Hematopoietic multipotent progenitor cell treated with erythropoietin and hydrocortisone succinate and interleukin-3 and kit ligand, for 4 days (in vitro differentiated cells): ENCODE measurements at regions not wholly inside any gene's neighbourhood (a gene's known extent, or its start where the extent isn't known, plus 50 kb on each side); places are given as distances from the start of the nearest gene placed in this dataset.
A peak's percentile ranks its signal among the peaks of the same experiment; 100 is the strongest.

Experiments
- DNase-seq: peaks from one replicate; pipeline ENCODE4 v3.0.0-alpha.2; 2015

DNA sequence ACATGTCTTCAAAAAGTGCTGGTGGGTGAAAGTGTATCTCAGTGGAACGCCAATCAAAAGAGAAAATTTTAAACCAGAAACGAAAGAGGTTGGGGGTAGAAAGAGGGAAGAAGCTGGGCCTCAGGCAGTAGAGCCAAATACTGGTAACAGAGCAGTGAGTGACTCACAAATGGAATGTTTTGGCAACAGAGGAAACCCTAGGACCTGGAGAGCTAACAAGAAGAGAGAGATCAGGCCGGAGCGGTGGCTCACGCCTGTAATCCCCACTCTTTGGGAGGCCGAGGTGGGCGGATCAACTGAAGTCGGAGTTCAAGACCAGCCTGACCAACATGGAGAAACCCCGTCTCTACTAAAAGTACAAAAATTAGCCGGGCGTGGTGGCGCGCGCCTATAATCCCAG, 450.8 kb upstream of the NAALADL2 start:
- DNase-seq, result no peak

DNA sequence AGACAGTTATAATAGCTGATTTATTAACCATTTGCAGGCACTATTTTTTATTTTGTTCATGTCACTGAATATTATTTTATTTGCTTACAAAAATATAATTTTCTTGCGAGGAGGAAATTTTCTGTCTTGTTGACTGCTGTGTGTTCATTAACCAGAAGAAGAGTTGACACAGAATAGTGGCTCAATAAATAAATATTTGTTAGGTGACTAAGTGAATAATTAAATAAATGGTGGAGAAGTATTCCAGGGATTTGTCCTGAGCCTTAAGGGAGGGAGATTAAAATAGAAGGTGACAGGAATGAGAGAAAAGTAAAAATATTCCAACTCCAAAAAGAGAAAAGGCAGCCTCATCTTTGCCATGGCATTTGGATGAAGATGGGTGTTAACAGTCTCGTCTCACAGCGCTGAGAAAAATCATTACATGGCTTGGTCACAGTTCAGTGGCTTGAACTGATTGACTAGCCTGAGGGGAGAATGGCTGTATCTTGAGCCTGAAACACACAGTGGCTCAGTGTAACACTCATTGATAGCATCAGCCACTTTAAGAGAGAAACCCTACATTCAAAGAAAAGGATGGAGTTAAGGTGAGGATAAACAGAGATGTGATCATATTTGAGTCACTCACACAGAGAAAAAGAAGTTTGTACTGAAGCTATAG, 449.9 kb upstream of the NAALADL2 start:
- no peak for DNase-seq

DNA sequence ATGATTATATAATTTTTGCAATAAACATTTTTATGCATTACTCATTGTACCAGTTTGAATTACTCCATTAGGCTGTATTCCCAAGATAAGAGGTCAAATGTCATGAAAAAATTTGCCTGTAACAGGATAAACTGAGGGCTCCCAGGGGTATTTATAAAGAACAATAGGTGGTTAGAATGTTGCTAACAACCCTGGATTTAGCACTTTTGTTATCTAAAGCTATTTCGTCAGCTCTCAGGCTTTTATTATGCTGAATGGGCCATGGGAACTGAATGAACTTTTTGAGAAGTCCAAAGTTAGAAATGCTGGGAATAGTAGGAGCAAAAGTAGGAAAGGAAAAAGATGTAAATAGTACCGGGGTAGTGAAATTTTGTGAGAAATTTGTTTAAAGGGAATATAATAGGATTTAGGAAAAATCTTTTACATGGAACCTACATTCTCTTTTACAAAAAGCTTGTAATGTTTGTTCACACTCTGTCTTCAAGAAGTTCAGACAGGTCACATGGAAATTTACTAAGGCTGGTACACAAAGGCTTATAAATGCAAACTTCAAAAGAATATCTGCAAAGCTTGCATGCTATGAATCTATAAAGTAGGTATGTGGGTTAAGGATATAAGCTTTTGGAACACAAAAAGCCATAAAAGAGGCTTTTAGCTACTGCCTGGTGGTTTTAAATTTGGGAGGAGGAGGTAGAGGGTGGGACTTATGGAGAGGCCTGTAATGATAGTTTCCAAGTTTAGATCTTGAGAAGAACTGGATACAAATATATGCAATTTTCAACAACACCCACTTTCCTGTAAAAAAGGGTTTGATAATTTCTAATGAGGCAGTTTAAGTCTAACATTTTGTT, 445.8 kb upstream of the NAALADL2 start:
- DNase-seq, result no peak

DNA sequence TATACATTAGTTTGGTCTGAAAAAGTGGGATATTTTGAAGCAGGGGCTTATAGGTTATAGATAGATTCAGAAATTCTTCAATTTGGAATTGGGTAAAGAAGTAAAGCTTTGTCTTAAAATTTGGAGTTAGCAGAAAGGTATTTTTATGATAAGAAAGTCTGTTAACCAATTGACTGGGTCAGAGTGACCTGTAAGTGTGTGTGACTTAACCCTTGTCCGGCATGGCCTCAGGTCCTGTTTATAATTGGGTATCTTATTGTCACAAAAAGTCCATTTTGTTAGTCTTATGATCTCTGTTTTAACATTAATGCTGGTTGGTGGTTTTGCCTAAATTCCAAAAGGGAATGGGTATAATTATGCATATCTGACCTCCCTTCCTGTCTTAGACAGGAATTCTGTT, 444.2 kb upstream of the NAALADL2 start:
- no peak for DNase-seq

DNA sequence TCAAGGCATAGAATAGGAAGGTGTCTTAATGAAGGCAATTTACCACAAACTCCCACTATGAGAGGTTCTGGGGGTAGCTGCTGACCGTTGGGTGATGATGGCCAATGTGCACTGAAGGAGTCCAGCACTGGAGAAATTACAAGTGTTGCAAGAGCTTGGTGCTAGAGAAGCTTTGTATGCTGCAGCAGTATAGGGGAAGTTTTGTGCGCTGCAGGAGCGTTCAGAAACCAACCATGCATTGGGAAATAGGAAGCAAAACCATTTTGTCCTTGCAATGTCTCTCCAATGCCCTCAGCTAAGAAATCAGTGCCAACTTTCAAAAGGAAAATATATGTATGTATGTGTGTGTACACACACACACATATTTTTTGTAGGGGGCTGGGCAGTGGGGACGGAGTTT, 441.6 kb upstream of the NAALADL2 start:
- peak; percentile 24 for DNase-seq

DNA sequence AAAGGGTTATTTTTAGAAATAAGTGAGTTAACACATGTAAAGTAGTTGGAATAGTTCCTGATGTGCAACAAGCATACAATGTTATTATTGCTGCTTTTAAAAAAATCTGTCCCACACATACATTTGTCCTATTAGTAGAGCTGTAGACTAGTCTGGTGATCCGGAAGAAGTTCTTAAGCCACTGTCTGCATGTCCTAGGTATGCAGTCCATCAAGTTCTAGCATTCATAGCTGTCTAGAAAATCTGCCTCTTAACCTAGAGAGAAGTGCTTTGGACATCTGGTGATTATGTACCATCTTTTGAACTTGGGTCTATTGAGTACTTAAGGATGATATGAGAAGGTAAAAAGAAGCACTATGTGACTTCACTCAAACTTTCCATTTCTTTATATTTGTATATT, 439.9 kb upstream of the NAALADL2 start:
- DNase-seq, result no peak

DNA sequence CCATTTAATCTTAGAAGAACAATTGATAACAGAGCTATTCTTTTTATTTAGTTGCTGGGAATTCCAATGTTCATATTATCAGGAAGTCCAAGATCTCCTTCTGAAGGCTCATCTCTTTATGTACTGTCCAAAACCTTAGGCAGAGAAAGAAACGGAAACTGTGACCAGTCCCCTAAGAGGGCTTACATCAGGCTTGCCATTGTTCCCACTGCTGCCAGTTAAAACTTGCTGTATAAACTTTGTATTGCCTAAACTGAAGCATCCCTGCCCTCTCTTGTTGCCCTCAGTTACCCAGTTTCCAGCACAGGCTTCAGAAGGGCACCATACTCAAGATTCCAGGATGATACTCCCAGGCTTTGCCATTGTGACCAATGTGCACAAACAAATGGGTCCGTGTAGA, 435.2 kb upstream of the NAALADL2 start:
- no peak for DNase-seq

DNA sequence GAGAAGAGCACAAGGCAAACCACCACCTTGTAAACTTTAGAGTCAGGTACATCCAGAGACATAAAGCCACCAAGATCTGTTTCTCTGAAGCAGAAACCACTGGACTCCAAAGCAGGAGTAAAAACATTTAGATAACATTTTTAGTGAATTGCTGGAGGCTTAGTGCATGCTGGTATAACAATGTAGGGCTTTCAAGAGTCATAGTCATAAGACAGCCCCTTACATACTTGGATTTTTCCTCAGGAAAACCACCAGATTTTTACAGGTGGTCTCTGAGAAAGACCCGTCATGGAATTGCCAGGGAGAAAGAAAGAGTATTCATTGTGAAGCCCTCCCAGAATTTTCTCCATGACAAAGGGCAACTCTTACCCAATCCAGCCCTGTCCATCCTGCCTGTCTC, 434.5 kb upstream of the NAALADL2 start:
- DNase-seq, result no peak

DNA sequence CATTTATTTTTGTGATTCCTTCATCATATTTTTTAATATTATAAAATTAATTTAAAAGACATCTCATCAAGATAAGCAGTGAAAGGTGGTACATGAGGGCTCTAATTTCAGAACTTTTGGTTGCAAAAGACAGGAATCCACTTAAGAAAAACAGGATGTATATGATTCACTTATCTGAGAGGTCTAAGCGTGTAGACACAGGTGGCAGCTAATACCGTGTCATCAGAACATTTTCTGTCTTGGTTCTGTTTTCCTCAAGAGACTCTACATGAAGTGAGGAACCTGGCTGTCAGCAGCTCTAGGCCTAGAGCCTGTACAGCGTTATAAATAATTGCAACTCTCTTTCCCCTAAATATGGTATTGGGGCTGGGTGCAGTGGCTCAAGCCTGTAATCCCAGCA, 433.7 kb upstream of the NAALADL2 start:
- DNase-seq, result no peak

DNA sequence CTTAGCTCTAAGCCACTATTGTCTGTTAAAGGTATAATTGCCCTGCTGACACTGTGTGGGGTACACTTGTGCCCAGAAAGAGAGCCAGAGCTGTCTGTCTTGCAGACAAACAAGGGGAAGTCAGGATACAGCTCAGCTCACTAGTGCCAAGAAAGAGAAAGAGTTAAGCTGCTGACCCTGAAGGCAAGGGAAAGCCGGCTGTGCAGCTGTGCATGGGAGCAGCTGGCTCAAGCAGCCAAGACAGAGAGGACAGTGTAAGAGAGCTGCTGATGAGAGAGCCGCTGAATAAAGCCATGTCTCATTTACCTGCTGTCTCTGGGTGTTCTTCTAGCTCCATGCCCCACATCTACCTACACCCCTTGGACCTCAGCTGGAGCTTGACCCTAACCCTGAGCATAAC, 428.1 kb upstream of the NAALADL2 start:
- no peak for DNase-seq

DNA sequence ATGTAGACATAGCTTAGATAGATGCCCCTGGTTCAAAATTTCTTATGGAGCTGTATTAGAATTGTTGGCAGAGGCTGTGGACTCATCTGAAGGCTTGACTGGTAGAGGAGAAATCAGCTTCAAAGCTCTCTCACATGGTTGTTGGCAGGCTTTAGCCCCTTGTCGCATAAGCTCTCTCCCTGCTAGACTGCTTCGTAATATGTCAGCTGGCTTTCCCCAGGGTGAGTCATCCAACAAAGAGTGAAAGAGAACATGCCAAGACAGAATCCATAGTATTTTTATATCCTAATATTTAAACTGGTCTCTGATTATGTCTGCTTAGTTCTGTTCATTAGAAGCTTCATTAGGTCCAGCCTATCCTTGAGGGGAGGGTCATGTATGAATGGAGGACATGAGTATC, 427.4 kb upstream of the NAALADL2 start:
- DNase-seq, result no peak

DNA sequence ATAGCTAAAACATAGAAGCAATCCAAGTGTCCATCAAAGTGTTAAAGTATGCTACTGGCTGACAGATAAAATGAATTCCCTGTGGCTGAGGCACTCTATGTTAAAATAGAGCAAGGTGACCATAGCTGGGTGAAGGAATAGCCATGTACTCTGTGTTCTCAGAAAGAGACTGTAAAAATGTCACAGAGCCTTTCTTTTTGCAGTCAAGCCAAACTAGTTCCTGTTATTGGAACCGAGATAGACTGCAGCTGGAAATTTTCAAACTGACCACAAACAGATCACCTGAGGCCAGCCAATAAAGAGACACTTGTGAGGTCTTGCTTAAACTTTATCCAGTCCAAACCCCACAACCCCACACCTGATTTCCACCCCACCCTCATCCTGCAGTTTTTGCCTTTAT, 422.8 kb upstream of the NAALADL2 start:
- DNase-seq, result peak; percentile 62

DNA sequence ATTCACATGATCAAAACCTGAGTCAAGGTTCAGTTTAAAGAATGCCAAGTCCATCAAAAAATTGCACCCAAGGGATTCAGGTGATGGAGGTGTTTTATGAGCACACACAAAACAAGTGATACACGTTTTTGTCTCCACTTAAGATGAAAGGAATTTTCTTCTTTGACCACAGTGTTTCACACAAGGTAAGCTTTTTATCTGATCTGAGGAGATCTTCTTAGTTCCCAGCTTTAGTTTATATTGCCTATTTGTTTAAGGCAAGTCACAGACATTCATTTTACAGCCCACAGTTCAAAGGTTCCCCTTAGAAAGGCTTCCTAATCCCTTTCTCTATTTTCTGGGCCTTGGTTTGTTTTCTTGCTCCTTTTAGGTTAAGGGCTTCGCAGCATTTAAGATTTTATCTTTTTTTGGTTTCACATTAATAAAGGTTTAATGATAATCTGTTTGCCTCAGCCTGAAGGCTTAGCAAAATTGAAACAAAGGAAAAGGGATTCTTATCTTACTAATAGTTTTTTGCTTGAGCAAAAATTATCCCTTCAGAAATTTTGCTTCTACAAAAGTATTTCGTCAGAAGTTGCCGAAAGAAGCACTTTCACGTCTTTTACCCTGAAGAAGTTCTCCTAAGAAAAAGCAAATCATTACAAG, 420.5 kb upstream of the NAALADL2 start:
- DNase-seq, result no peak

DNA sequence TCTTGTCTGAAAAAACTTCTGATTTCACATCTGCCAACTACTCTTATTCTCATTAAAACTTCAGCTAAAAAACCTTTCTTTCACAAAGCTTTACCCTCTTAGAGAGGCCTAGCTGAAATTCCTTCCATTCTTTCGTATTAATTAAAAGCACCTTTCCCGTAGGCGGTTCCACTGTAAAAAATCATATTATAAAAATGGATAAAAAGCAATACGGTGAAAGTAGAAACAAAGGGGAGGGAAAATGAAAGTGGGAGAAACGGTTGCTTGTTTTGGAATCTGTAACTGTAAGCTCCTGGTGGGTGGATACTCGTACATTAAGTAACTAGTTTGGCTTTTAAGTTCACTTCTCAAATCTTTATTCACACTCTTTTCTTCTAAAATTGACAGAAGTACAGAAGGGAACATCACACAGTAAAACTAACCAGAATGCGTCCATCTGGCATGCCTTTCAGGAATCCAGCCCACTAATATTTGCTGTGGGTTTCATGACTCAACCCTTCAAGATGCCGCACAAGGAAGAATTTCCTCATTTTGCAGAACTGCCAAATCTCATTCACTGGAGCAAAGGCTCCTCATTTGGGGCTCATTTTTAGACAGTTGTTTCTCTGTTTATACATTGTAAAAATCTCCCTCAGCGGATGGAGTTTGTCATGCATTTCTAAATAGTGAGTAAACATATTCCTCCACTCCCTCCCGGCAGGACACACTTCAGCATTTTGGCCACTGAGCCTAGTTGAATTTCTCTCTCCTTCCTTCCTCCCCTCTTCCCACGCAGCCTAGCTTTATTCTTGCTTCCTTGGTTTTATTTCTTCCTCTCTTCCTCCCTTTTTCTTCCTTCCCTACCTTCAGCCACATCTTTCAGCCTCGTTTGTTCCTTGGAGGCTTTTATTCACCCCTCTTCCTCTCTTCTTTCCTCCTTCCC, 419.5 kb upstream of the NAALADL2 start:
- DNase-seq, result peak; percentile 67

DNA sequence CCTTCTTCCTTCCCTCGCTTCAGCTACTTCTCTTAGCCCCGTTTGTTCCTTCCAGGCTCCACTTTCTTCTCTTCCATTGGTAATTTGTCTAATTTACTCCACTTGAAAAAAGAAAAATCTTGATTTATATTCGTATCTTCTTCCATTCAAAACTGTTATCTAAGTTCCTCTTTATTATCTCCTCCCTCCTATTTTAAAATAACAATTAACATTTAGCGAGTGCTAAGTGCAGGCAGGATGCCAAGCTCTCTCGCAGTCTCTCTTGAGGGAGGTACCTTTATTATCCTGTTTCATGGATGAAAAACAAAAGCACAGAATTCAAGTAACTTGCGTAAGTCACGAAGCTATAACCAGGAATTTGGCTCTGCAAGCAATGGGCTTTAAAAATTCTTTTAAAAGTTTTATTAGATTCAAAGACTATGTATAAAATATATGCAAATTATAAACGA, 418.9 kb upstream of the NAALADL2 start:
- peak; percentile 63 for DNase-seq

DNA sequence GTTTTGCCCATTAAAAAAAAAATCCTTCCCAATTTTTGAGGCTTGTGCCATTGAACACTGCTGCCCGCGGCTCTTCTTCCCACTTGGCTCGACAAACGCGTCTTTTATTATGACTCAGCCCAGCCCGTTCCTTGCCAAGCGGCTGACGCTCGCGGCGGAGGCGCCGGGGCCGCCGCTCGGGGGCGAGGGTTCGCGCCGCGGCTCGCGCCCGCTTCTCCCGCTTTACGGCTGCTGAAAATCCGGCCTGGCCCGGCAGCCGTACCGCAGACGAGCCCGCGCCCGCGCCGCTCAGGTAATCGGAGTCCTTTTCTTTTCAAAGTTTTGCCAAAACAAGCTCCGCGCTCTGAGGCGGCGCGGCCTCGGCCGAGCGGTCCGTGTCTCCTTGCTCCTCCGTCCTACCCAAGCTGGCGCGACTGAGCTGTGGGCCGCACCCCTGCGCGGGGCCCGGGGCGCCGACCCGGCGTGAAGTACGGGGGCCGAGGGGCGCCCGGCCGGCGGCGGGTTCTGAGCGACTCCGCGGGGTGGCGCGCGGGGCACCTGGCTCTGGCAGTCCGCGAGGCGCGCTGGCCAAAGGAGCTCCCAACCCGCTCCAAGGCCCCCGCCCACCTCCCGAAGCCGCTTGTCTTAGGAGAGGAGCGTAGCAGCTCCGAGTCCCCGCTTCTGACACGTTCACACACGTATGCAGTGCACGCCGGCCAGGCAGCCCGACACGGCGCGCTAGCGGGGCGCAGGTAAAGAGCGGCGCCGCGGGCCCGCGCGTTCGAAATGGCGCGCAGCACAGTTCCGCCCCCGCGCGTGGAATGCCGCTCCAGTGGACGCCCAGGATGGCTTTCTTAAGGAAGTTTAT, 418.2 kb upstream of the NAALADL2 start:
- peak; percentile 92 for DNase-seq

DNA sequence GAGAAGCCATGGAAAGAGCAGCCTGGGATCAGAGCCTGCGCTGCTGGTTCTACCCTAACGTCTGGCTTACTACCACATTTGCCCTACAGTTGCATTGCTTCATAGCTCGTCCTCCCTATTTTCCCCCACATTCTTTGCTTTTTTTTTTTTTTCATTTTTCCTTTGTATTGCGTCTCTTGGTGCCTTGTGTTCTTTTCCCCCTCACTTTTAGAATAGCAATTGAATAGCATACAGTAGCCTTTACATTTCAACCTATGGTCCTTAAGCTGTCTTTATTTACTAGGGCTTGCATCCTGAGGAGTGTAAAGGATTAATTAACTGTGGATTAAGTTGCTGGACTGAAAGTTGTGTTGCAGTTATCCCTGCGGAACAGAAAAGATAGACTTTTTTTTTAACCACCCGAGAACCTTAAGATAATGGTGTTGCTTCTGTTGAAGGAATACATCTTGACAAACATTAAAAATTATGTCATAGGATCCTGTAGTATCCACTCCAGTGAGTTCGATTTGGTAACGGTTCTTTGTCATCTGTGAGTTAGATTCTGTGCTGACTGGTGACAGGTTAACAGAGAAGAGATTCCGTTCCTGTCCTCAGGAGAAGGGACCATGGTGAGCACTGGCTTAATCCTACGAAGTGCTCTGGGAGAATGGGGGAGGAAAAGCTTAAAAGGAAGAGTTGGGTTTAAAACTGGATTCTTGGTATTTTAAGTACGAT, 417.4 kb upstream of the NAALADL2 start:
- peak; percentile 34 for DNase-seq

DNA sequence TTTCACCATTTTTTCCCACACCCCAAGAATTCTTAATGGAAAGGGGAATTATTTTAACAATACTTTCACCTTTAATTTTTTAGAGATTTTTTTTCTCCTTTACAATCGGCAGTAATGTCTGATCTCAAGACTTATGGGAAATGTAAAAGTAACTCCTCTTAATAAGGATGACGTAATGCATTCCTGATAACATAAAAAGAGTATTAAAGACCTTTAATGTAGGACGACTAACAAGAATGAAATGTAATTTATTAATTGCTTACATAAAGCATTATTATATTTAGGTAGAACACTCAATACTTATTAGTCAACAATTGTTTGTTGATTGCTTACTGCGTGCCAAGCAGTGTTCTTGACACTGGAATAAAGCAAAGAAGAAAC, 416.8 kb upstream of the NAALADL2 start:
- no peak for DNase-seq

DNA sequence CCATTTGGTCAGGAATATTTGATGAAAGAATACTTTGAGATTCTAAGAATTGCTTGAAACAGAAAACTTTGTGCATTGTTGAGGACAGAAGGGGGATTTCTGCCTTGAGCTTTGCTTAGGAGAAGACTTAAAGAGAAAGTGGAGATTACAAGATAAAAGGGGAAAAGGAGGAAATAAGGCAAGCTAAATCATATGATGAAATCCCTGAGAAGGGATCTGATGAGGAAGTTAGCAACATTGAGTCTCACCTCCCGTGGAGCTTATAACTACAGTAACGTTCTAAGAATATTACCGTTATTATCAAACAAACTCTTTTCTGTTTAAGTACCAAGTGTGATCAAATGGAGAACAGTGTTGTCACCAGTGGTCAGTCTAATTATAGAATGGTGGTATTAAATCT, 414.7 kb upstream of the NAALADL2 start:
- DNase-seq, result peak; percentile 37

DNA sequence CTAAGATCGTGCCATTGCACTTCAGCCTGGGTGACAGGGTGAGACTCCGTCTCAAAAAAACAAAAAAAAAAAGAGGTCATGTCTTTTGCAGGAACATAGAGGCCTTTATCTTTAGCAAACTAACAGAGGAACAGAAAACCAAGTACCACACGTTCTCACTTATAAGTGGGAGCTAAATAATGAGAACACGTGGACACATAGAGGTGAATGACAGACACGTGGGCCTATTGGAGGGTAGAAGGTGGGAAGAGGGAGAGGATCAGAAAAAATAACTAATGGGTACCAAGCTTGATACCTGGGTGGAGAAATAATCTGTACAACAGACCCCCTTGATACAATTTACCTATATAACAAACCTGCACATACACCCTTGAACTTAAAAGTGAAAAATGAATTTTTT, 401.4 kb upstream of the NAALADL2 start:
- no peak for DNase-seq

DNA sequence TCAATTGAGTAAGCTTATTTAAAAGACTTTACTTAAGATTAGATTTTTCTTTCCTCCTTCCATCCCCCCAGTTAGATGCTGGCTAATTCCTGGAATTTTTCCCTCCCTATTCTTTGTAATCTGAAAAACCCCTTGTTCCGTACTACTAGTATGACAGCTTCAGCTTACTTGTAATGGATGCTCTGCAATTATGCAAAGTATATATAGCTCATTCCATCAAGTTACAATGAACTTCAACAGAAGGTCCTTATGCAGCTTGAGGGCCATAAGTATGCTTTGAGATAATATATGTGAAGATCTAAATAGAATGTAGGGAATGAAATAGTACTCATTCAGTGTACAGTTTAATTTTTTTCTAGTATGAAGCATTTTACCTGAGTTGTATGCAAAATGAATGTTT, 398.3 kb upstream of the NAALADL2 start:
- no peak for DNase-seq
